ENCODE measurements at regions not wholly inside any gene's neighbourhood (a gene's known extent, or its start where the extent isn't known, plus 50 kb on each side); places are given as distances from the start of the nearest gene placed in this dataset.

DNA sequence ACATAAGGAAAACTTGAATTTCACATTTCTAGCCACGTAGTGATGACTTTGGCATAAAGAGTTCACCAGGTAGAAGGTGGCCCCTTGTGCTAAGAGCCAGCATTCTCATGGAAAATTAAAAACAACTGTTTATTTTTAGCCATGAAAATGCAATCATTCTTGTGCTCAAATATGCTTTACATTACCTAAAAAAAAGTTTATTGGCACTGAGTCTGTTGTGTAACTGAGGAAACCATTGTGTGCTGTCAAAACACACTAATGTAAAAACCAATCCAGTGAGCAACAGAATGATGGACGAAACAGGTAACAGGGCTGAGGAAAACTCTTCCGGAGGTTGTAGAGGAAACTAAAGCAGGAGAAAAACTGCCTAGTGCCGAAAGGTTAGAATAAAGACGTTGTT, 287.0 kb upstream of the TMC3 start:
- Mint-ChIP-seq H3K9me3 (ENCODE audit: unreplicated experiment) (no peaks in the 10 kb centered on the region), H3K27ac (ENCODE audit: unreplicated experiment) (no peak overlapping the region), H3K27me3 (ENCODE audit: insufficient read depth, unreplicated experiment) (no peaks in the 10 kb centered on the region), H3K4me3 (ENCODE audit: unreplicated experiment) (no peak overlapping the region), H3K4me1 (ENCODE audit: low read depth, unreplicated experiment) (no peaks in the 10 kb centered on the region), H3K36me3 (ENCODE audit: insufficient read depth, unreplicated experiment) (no peaks in the 10 kb centered on the region)
- DNase-seq = no peak
- H3K9me3 ChIP-seq = no peaks in the 10 kb centered on the region; the same call in 1 of the 2 replicates
- ChIA-PET CTCF (no interaction called here), POLR2A (no interaction called here)
- H3K36me3 ChIP-seq (ENCODE audit: control insufficient read depth, insufficient read depth, low read length) = no peaks in the 10 kb centered on the region
- TF ChIP-seq, protein P1, sequence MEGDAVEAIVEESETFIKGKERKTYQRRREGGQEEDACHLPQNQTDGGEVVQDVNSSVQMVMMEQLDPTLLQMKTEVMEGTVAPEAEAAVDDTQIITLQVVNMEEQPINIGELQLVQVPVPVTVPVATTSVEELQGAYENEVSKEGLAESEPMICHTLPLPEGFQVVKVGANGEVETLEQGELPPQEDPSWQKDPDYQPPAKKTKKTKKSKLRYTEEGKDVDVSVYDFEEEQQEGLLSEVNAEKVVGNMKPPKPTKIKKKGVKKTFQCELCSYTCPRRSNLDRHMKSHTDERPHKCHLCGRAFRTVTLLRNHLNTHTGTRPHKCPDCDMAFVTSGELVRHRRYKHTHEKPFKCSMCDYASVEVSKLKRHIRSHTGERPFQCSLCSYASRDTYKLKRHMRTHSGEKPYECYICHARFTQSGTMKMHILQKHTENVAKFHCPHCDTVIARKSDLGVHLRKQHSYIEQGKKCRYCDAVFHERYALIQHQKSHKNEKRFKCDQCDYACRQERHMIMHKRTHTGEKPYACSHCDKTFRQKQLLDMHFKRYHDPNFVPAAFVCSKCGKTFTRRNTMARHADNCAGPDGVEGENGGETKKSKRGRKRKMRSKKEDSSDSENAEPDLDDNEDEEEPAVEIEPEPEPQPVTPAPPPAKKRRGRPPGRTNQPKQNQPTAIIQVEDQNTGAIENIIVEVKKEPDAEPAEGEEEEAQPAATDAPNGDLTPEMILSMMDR (IDR thresholded peaks at IDR 0.05; ENCODE audit: insufficient read depth in 1 of 2, low read depth in 1 of 2, low read length in 1 of 2, severe bottlenecking in 1 of 2, unreplicated experiment in 1 of 2) = no peak
- no peaks in the 10 kb centered on the region for H3K27me3 ChIP-seq (replicated peaks; ENCODE audit: control insufficient read depth, insufficient read depth, low read length)
- no peaks in the 10 kb centered on the region for H3K4me1 ChIP-seq
- no TSS peak for BruUV-seq (replicated peaks)
- intact Hi-C loops (cut with micrococcal nuclease; ENCODE audit: unreplicated experiment) = no loop called here
- H3K4me3 ChIP-seq (ENCODE audit: low read depth, low read length) = no peak overlapping the region

DNA sequence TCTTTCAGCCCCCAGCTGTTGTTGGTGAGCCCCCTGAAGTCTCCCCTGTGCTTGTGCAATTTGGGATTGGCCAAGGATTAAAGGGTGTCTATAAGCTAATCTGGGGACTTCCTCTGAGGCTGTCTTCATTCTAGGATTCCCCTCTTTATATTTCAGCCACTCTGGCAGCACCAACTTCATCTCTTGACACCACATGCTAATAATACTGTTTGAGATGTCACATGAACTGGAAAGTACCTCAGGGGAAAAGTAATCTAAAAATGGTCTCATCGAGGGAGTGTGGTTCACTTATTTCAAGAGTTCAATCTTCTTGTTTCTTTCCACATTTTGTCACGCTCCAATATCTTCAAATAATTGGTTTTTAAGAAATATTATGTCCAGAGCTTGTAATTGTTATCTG, 279.2 kb upstream of the TMC3 start:
- Histone ChIP-seq H3K9me3 (no peaks in the 10 kb centered on the region; the same call in 1 of the 2 replicates), H3K4me3 (ENCODE audit: low read depth, low read length) (no peak overlapping the region), H3K4me1 (no peaks in the 10 kb centered on the region), H3K36me3 (ENCODE audit: control insufficient read depth, insufficient read depth, low read length) (no peaks in the 10 kb centered on the region), H3K27me3 (replicated peaks; ENCODE audit: control insufficient read depth, insufficient read depth, low read length) (no peaks in the 10 kb centered on the region)
- DNase-seq = no peak
- Mint-ChIP-seq H3K36me3 (ENCODE audit: insufficient read depth, unreplicated experiment) (no peaks in the 10 kb centered on the region), H3K4me1 (ENCODE audit: low read depth, unreplicated experiment) (no peaks in the 10 kb centered on the region), H3K9me3 (ENCODE audit: unreplicated experiment) (no peaks in the 10 kb centered on the region), H3K27me3 (ENCODE audit: insufficient read depth, unreplicated experiment) (no peaks in the 10 kb centered on the region), H3K4me3 (ENCODE audit: unreplicated experiment) (no peak overlapping the region), H3K27ac (ENCODE audit: unreplicated experiment) (no peak overlapping the region)
- TF ChIP-seq, protein P1 (IDR thresholded peaks at IDR 0.05; ENCODE audit: insufficient read depth in 1 of 2, low read depth in 1 of 2, low read length in 1 of 2, severe bottlenecking in 1 of 2, unreplicated experiment in 1 of 2) = no peak
- POLR2A ChIA-PET = no interaction called here
- BruUV-seq (replicated peaks) = no TSS peak
- CTCF ChIA-PET = no interaction called here
- intact Hi-C loops (cut with micrococcal nuclease; ENCODE audit: unreplicated experiment) = no loop called here

DNA sequence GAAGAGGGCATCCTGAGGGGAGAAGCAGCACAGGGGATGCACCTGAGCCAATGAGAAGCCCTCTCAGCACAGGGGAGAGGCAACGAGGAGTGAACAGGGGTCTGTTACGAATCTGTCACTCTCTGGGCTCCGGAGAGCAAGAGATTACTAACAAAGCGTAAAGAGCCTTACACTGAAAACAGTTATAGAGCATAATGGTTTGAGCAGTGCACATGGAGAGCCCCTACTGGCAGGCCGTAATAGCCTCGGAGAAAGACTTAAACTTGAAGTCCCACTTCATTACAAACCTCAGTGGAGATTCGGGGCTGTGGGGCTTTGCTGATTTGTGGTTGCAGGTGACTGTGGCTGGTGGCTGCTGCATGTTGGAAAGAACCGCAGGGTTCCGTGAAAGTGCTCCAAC, 271.5 kb upstream of the TMC3 start:
- Mint-ChIP-seq H3K27ac (ENCODE audit: unreplicated experiment) (no peak overlapping the region), H3K4me1 (ENCODE audit: low read depth, unreplicated experiment) (no peaks in the 10 kb centered on the region), H3K27me3 (ENCODE audit: insufficient read depth, unreplicated experiment) (no peaks in the 10 kb centered on the region), H3K36me3 (ENCODE audit: insufficient read depth, unreplicated experiment) (no peaks in the 10 kb centered on the region), H3K4me3 (ENCODE audit: unreplicated experiment) (no peak overlapping the region), H3K9me3 (ENCODE audit: unreplicated experiment) (no peaks in the 10 kb centered on the region)
- no peaks in the 10 kb centered on the region for H3K27me3 ChIP-seq (replicated peaks; ENCODE audit: control insufficient read depth, insufficient read depth, low read length)
- no peak for DNase-seq
- H3K36me3 ChIP-seq (ENCODE audit: control insufficient read depth, insufficient read depth, low read length) = no peaks in the 10 kb centered on the region
- H3K4me3 ChIP-seq (ENCODE audit: low read depth, low read length) = no peak overlapping the region
- no peaks in the 10 kb centered on the region for H3K4me1 ChIP-seq
- TF ChIP-seq, protein P1 (IDR thresholded peaks at IDR 0.05; ENCODE audit: insufficient read depth in 1 of 2, low read depth in 1 of 2, low read length in 1 of 2, severe bottlenecking in 1 of 2, unreplicated experiment in 1 of 2) = no peak
- no peaks in the 10 kb centered on the region for H3K9me3 ChIP-seq
- ChIA-PET CTCF (no interaction called here), POLR2A (no interaction called here)
- no TSS peak for BruUV-seq (replicated peaks)
- intact Hi-C loops (cut with micrococcal nuclease; ENCODE audit: unreplicated experiment) = no loop called here
